ENCODE measurements at regions not wholly inside any gene's neighbourhood (a gene's known extent, or its start where the extent isn't known, plus 50 kb on each side); places are given as distances from the start of the nearest gene placed in this dataset.

GRCh38 chr13:89458456-89458855 is 1787.3 kb downstream of the SLITRK5 start:
- TF ChIP-seq CTCF (IDR thresholded peaks at IDR 0.05) (no peak), EP300 (IDR thresholded peaks at IDR 0.05) (no peak), POLR2A (IDR thresholded peaks at IDR 0.05) (no peak)

Data from ovary (tissue), 3 donors.